D341Med (cell line): ENCODE measurements at regions not wholly inside any gene's neighbourhood (a gene's known extent, or its start where the extent isn't known, plus 50 kb on each side); places are given as distances from the start of the nearest gene placed in this dataset.
"Not testable (repeated sequence)": the region's sequence is repeated elsewhere in the genome, so short reads cannot be mapped to it uniquely, and the experiment has no call there.

ENCODE experiments used
- DNase-seq: peaks from one replicate; pipeline ENCODE4 v3.0.0; 2012; ENCODE audit warnings: low spot score

GRCh38 chr3:118772036-118772435, 262.6 kb downstream of the IGSF11 start:
- no peak for DNase-seq

DNA sequence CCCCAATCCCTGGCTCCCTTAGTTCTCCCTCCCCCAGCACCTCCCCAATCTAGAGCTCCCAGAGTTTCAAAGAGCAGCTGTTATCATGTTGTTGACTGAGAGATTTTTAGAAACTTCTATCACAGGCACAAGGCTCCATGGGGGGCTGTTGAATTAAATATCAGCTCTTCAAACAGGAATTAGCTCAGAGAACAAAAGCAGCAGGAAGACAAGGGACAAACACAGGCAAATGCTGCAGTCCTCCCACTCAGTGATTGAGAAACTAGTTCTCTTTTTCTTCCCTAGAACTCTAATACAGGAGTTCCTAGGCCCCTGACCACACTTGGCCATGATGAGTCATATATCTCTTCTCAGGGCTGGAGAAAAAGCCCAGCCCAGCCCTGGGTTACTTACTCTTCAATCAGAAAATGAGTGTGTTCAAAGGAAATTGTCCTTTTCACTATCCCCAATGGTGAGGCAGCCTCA, 262.1 kb downstream of the IGSF11 start:
- no peak for DNase-seq

- DNase-seq = no peak
Measured at GRCh38 chr3:118775021-118775420, 259.6 kb downstream of the IGSF11 start.

GRCh38 chr3:118778201-118778600, 256.4 kb downstream of the IGSF11 start:
- no peak for DNase-seq

DNA sequence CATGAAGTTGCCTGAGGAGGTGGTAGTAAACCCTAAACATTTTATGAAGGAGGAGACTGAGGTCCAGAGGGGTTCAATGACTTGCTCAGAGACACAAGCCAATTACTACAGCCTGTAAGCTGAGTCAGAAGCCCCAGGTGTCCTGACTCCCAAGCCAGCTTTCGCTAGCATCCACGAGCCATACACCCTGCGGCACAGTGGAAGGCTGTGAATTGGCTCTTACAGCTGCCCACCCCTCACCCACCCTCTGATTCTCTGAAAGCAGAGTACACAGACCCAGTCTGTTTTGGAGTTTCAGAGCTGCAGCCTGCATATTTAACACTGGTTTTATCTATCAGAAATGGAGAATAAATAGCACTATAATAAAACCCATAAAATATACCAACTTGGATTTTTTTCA, 253.4 kb downstream of the IGSF11 start:
- no peak for DNase-seq

GRCh38 chr3:118781839-118782238, 252.8 kb downstream of the IGSF11 start:
- DNase-seq = no peak

DNA sequence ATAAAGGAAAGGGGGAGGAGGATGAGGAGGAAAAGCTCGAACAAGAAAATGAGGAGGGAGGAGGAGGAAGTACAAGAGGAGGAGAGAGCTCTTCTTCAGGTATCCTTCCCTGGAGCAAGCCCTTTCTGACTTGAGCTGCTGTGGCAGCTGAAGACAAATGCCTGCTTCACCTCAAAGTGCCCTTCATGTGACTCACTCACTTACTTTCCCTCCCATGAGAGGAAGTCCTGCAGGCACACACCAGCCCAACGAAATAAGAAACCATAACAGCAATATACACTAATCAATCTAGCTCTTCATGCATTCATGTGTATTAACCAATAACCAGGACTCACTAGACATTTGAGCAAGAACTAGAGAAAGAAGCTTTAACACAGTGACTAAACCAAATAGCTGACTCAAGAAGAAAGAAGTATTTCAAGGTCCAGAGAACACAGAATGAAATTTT, 251.9 kb downstream of the IGSF11 start:
- no peak for DNase-seq

DNA sequence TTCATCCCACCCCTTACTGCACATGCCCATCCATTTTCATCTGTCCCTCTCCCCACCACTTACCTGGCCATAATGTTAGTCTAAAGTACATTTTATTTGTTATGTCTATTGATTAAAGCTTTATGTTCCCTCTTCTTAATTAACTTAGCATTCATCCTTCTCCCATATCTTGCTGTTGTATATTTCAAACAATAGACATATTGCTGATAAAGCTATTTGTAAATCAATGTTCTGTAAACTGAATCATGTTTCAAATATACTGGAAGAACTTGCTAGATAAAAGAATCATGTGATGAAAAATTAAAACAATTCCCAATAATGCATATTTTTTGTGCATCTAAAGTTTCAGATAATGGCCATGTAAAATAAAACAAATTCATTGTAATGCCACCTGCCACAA, 249.2 kb downstream of the IGSF11 start:
- no peak for DNase-seq

GRCh38 chr3:118791246-118791645, 243.4 kb downstream of the IGSF11 start:
- DNase-seq = no peak

DNA sequence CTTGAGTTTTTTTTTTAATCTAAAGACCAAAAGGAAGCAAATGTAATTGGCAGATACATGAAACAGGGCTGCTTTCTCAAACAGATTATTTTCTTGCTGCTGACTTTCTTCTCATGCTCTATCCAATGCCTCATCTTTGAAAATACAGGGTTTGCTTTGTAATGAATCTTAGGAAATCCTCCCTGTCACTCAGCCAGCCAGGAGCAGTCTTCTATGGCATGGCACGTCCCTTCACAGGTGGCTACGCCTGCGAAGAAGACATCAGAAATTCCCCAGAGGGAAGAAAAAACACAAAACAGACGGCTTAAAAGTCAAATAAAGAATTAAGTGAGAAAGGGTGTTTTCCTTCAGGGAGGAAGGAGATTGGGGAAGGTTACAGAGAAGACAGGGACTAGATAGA, 242.5 kb downstream of the IGSF11 start:
- no peak for DNase-seq

GRCh38 chr3:118793176-118793575, 241.5 kb downstream of the IGSF11 start:
- no peak for DNase-seq

GRCh38 chr3:118799303-118799702, 235.3 kb downstream of the IGSF11 start:
- DNase-seq = no peak

DNA sequence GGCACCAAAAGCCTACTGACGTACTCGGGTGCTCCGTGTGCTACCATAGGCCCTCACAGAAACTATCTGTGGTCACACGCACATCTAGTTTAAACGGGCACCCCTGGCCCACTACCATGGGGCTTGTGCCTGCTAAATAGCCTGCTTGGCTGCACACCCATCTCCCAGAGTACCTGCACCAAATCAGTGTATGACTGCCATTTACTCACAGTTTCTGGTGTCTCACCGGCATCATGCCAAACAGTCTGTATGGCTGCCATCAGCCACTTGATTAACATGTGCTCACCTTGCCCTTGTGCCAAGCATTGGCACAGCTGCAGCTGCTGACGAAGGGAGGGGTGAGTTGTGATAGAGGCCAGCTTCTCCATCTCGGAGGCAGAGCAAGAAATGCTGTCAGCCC, 232.7 kb downstream of the IGSF11 start:
- DNase-seq = no peak

GRCh38 chr3:118802325-118803095, 232.1 kb downstream of the IGSF11 start:
- DNase-seq = no peak

DNA sequence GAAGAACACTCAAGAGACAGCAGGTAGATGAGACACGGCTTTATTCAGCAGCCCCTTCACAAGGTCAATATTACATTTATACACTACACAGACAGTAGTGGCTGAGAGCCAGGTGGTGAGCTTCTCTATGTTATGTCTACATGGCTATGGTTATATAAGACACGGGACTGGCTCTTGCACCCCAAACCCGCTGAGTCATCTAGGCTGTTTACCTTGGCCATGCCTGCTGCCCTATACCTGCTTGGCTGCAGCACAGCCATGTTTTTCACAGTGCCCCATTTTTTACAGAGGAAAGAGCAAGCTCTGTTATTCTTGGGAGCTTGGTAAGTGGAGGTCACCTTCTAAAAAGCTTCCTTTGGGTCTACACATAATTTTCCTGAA, 231.6 kb downstream of the IGSF11 start:
- DNase-seq = no peak

GRCh38 chr3:118805007-118805406, 229.6 kb downstream of the IGSF11 start:
- DNase-seq = no peak

DNA sequence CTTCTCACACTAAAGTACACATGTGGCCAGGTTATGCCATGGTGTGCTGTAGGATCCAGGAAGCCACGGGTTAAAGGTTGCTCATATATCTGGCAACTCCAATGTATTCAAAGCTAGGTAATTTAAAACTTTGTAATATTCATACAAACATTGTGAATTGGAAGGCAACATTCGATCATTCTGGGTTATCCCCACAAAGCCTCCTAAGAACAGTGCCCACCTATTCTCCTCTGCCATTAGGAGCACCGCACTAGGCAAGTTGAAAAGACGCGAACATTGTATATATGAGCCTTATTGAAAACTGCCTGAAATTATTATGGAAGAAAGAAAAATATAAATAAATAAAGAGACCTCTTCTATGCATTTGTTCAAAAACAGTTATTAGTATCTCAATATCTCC, 228.2 kb downstream of the IGSF11 start:
- no peak for DNase-seq

- DNase-seq = not testable (repeated sequence)
Measured at GRCh38 chr3:118807349-118807748, 227.3 kb downstream of the IGSF11 start.

DNA sequence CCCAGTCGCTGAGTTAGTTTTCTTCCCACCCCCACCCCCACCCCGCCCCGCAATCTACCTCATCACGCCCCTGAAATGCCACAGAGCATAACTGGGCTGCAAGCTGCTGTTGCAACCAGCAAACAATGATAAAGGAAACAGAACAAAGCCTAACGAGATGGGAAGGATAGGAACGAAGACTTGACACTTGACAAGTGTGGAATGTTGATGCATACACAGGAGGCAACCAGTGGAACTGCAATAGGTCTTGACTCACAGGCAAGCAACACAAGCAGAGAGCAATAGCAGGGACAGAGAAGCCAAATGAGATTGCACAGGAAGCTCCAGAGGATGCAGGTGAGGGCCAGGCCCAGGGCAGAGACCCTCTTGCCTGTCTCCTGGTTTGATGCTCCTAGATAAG, 225.9 kb downstream of the IGSF11 start:
- DNase-seq = no peak

- no peak for DNase-seq
Measured at GRCh38 chr3:118809696-118810498, 224.7 kb downstream of the IGSF11 start.

DNA sequence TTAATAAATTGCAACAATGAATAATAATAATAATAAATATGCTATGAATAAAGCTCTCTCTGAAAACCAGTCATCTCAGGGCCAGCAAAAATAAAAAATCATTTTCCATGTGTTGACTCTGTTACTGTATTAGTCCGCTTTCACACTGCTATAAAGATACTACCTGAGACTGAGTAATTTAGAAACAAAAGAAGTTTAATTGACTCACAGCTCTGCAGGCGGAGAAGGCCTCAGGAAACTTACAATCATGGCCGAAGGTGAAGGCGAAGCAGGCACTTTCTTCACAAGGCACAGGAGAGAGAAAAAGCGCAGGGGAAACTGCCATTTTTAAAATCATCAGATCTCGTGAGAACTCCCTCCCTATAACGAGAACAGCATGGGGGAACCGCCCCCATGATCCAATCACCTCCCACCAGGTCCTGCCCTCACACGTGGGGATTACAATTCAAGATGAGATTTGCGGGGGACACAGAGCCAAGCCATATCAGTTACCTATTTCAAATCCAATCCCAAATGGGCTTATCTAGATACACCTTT, 224.1 kb downstream of the IGSF11 start:
- no peak for DNase-seq

- DNase-seq = no peak
Measured at GRCh38 chr3:118811236-118811732, 223.4 kb downstream of the IGSF11 start.

DNA sequence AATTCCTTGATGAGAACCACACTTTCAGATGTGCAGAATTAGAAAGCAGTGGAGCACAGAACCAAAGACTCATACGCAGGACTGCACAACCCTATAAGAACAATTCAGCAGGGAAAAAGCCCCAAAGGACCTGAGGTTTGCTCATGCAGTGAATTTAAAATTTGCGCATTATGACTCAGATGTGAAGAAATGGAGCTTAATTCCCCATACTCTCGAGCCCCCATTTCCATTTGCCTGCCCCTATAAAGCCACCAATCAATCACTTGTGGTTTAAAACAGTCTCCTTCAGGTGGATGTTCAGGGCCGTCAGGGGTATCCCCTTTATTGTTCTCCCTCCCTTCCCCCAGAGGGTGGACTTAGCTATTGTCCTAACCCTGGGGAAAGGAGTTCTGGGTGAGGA, 221.2 kb downstream of the IGSF11 start:
- DNase-seq = no peak
